ENCODE measurements at regions not wholly inside any gene's neighbourhood (a gene's known extent, or its start where the extent isn't known, plus 50 kb on each side); places are given as distances from the start of the nearest gene placed in this dataset.
"Not testable (repeated sequence)": the region's sequence is repeated elsewhere in the genome, so short reads cannot be mapped to it uniquely, and the experiment has no call there.

DNA sequence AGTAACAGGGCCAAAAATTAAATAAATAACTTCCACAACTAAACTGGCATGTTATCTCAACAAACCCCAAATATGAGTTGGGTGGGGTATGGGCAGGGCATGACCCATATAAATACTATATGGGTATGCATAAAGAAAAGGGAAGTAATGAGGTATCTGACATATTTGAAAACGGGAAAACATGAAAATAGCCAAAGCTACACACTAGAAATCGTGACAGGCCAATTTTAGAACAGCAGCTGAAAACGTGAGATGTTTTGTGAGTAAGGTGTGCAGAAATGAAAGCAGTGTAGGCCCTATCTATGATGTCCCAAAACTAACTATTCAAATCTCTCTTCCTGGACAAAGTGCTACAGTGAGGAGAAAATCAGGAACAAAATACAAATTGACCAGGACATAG is 537.9 kb upstream of the NR5A2 start:
- no peaks in the 10 kb centered on the region for H3K9me3 ChIP-seq (ENCODE audit: control insufficient read depth, low read length)
- Mint-ChIP-seq H3K27ac (no peak overlapping the region), H3K4me3 (no peak overlapping the region), H3K9me3 (peaks cover 7% of the 10 kb centered on the region), H3K36me3 (ENCODE audit: low read depth) (no peaks in the 10 kb centered on the region), H3K4me1 (peaks cover 8% of the 10 kb centered on the region), H3K27me3 (ENCODE audit: insufficient read depth) (no peaks in the 10 kb centered on the region)
- no peak overlapping the region for H3K4me3 ChIP-seq (ENCODE audit: low read length)
- H3K36me3 ChIP-seq (ENCODE audit: control insufficient read depth, insufficient read depth, low read length), result no peaks in the 10 kb centered on the region
- no peaks in the 10 kb centered on the region for H3K27me3 ChIP-seq (ENCODE audit: control insufficient read depth, insufficient read depth, low read length, poor library complexity, severe bottlenecking)
- TF ChIP-seq, protein P1, sequence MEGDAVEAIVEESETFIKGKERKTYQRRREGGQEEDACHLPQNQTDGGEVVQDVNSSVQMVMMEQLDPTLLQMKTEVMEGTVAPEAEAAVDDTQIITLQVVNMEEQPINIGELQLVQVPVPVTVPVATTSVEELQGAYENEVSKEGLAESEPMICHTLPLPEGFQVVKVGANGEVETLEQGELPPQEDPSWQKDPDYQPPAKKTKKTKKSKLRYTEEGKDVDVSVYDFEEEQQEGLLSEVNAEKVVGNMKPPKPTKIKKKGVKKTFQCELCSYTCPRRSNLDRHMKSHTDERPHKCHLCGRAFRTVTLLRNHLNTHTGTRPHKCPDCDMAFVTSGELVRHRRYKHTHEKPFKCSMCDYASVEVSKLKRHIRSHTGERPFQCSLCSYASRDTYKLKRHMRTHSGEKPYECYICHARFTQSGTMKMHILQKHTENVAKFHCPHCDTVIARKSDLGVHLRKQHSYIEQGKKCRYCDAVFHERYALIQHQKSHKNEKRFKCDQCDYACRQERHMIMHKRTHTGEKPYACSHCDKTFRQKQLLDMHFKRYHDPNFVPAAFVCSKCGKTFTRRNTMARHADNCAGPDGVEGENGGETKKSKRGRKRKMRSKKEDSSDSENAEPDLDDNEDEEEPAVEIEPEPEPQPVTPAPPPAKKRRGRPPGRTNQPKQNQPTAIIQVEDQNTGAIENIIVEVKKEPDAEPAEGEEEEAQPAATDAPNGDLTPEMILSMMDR (conservative IDR thresholded peaks at IDR 0.05), result no peak
- H3K9ac ChIP-seq (ENCODE audit: extremely low read depth, low read length, poor library complexity, severe bottlenecking), result no peak overlapping the region
- no peak overlapping the region for H3K27ac ChIP-seq (ENCODE audit: low read depth, low read length)
- H3K4me1 ChIP-seq (ENCODE audit: control insufficient read depth, insufficient read depth, low read length), result no peaks in the 10 kb centered on the region
- DNase-seq, result no peak
- 78 to 94% methylated on average over 2 to 3 of the region's 3 CpGs for WGBS, 2 experiments (ENCODE audit: insufficient coverage in 1 of 2, insufficient read length in 1 of 2)

GRCh38 chr1:199490769-199491527 is 536.6 kb upstream of the NR5A2 start:
- WGBS, 2 experiments (ENCODE audit: insufficient coverage in 1 of 2, insufficient read length in 1 of 2), result 91% methylated on average over 2 of the region's 2 CpGs; no CpG with 5 or more reads in 1 of the 2 experiments
- no peak for DNase-seq
- Histone ChIP-seq H3K4me3 (ENCODE audit: low read length) (no peak overlapping the region), H3K36me3 (ENCODE audit: control insufficient read depth, insufficient read depth, low read length) (no peaks in the 10 kb centered on the region), H3K4me1 (ENCODE audit: control insufficient read depth, insufficient read depth, low read length) (no peaks in the 10 kb centered on the region), H3K27me3 (ENCODE audit: control insufficient read depth, insufficient read depth, low read length, poor library complexity, severe bottlenecking) (no peaks in the 10 kb centered on the region), H3K9ac (ENCODE audit: extremely low read depth, low read length, poor library complexity, severe bottlenecking) (no peak overlapping the region), H3K9me3 (ENCODE audit: control insufficient read depth, low read length) (peaks cover 12% of the 10 kb centered on the region), H3K27ac (ENCODE audit: low read depth, low read length) (no peak overlapping the region)
- H3K27ac Mint-ChIP-seq, result peak overlapping the region; percentile 48
- peaks cover 14% of the 10 kb centered on the region for H3K9me3 Mint-ChIP-seq
- TF ChIP-seq, protein P1 (conservative IDR thresholded peaks at IDR 0.05), result no peak
- no peak overlapping the region for H3K4me3 Mint-ChIP-seq
- H3K36me3 Mint-ChIP-seq (ENCODE audit: low read depth), result no peaks in the 10 kb centered on the region
- peaks cover 8% of the 10 kb centered on the region for H3K4me1 Mint-ChIP-seq
- H3K27me3 Mint-ChIP-seq (ENCODE audit: insufficient read depth), result no peaks in the 10 kb centered on the region

GRCh38 chr1:199495432-199495831 is 532.1 kb upstream of the NR5A2 start:
- Histone ChIP-seq H3K4me3 (ENCODE audit: low read length) (no peak overlapping the region), H3K9ac (ENCODE audit: extremely low read depth, low read length, poor library complexity, severe bottlenecking) (no peak overlapping the region), H3K9me3 (ENCODE audit: control insufficient read depth, low read length) (peaks cover 15% of the 10 kb centered on the region), H3K27ac (ENCODE audit: low read depth, low read length) (no peak overlapping the region), H3K4me1 (ENCODE audit: control insufficient read depth, insufficient read depth, low read length) (no peaks in the 10 kb centered on the region), H3K27me3 (ENCODE audit: control insufficient read depth, insufficient read depth, low read length, poor library complexity, severe bottlenecking) (no peaks in the 10 kb centered on the region), H3K36me3 (ENCODE audit: control insufficient read depth, insufficient read depth, low read length) (no peaks in the 10 kb centered on the region)
- H3K27me3 Mint-ChIP-seq (ENCODE audit: insufficient read depth), result no peaks in the 10 kb centered on the region
- no peak for DNase-seq
- H3K27ac Mint-ChIP-seq, result no peak overlapping the region
- H3K36me3 Mint-ChIP-seq (ENCODE audit: low read depth), result no peaks in the 10 kb centered on the region
- 89% methylated on average over 3 of the region's 3 CpGs; no CpG with 5 or more reads in 1 of the 2 experiments for WGBS, 2 experiments (ENCODE audit: insufficient coverage in 1 of 2, insufficient read length in 1 of 2)
- H3K9me3 Mint-ChIP-seq, result peaks cover 15% of the 10 kb centered on the region
- TF ChIP-seq, protein P1 (conservative IDR thresholded peaks at IDR 0.05), result no peak
- H3K4me1 Mint-ChIP-seq, result peaks cover 8% of the 10 kb centered on the region
- H3K4me3 Mint-ChIP-seq, result no peak overlapping the region

GRCh38 chr1:199498802-199499201 is 528.7 kb upstream of the NR5A2 start:
- H3K36me3 Mint-ChIP-seq (ENCODE audit: low read depth); DNase-seq; H3K27me3 Mint-ChIP-seq (ENCODE audit: insufficient read depth); H3K4me3 Mint-ChIP-seq; H3K27ac Mint-ChIP-seq; H3K4me1 Mint-ChIP-seq; H3K27me3 ChIP-seq (ENCODE audit: control insufficient read depth, insufficient read depth, low read length, poor library complexity, severe bottlenecking); H3K36me3 ChIP-seq (ENCODE audit: control insufficient read depth, insufficient read depth, low read length); H3K9ac ChIP-seq (ENCODE audit: extremely low read depth, low read length, poor library complexity, severe bottlenecking); H3K4me1 ChIP-seq (ENCODE audit: control insufficient read depth, insufficient read depth, low read length); H3K4me3 ChIP-seq (ENCODE audit: low read length); H3K27ac ChIP-seq (ENCODE audit: low read depth, low read length): not testable (repeated sequence)
- WGBS, 2 experiments (ENCODE audit: insufficient coverage in 1 of 2, insufficient read length in 1 of 2), result no CpG with 5 or more reads among the region's 1 CpG
- H3K9me3 Mint-ChIP-seq, result peaks cover 11% of the 10 kb centered on the region
- H3K9me3 ChIP-seq (ENCODE audit: control insufficient read depth, low read length), result peaks cover 15% of the 10 kb centered on the region

Measured in endodermal cell (in vitro differentiated cells).